Thyroid gland (tissue), 4 donors: ENCODE measurements at regions not wholly inside any gene's neighbourhood (a gene's known extent, or its start where the extent isn't known, plus 50 kb on each side); places are given as distances from the start of the nearest gene placed in this dataset.

Experiments used
- POLR2A ChIP-seq, 2 donors: fragments of 450-650 bp; IDR thresholded peaks; one replicate each; pipeline ENCODE4 v1.6.1; 2017; ENCODE audit warnings: antibody characterized with exemption in 2 of 2, mild to moderate bottlenecking in 2 of 2, moderate library complexity in 1 of 2
- TF ChIP-seq, protein P1 (sequence below), 6 experiments: fragments of 200-600 bp in 3 of 6; fragments of 450-650 bp in 3 of 6; sonication (generic) in 3 of 6; IDR thresholded peaks; one replicate each; pipeline ENCODE4 v1.5.1; 2016 to 2019; ENCODE audit warnings: antibody characterized with exemption in 6 of 6, mild to moderate bottlenecking in 2 of 6, inconsistent platforms in 1 of 6, moderate library complexity in 1 of 6

DNA sequence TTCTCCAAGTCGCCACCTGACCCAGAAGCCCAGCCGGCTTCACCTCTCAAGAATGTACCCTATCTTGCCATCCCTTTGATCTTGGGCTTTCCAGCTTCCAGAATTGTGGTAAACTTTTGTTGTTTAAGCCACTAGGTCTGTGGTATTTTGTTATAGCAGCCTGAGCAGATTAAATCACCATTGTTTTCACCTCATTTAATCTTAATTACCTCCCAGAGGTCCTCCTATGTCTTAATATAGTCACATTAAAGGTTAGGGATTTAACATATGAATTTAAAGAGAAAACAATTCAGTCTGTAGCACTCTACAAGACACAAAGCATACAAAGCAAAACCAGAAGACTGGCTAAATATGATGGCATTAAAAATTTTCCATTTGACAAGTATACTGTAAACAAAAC, 123.4 kb upstream of the CADM2 start:
- TF ChIP-seq, protein P1, sequence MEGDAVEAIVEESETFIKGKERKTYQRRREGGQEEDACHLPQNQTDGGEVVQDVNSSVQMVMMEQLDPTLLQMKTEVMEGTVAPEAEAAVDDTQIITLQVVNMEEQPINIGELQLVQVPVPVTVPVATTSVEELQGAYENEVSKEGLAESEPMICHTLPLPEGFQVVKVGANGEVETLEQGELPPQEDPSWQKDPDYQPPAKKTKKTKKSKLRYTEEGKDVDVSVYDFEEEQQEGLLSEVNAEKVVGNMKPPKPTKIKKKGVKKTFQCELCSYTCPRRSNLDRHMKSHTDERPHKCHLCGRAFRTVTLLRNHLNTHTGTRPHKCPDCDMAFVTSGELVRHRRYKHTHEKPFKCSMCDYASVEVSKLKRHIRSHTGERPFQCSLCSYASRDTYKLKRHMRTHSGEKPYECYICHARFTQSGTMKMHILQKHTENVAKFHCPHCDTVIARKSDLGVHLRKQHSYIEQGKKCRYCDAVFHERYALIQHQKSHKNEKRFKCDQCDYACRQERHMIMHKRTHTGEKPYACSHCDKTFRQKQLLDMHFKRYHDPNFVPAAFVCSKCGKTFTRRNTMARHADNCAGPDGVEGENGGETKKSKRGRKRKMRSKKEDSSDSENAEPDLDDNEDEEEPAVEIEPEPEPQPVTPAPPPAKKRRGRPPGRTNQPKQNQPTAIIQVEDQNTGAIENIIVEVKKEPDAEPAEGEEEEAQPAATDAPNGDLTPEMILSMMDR (IDR thresholded peaks at IDR 0.05) = no peak
- TF ChIP-seq POLR2A (IDR thresholded peaks at IDR 0.05) = no peak
